Keratinocyte (primary cell): ENCODE measurements at regions not wholly inside any gene's neighbourhood (a gene's known extent, or its start where the extent isn't known, plus 50 kb on each side); places are given as distances from the start of the nearest gene placed in this dataset.

Experiments used
- DNase-seq: peaks from one replicate; pipeline ENCODE4 v3.0.0-alpha.2; 2011; ENCODE audit warnings: low read depth, missing footprints, low spot score
- FAIRE-seq: peaks from 2 replicates; lab custom pipeline; 2011; peaks lifted over from hg19 to GRCh38; lab: Jason Lieb, UNC
- H2AFZ ChIP-seq: 2 replicates; pipeline ENCODE4 v1.6.0; 2012; ENCODE audit warnings: low read length, control low read depth, inconsistent platforms; ENCODE audit not compliant: control insufficient read depth
- H3K27ac ChIP-seq: 2 replicates; pipeline ENCODE4 v1.5.1; 2011; ENCODE audit warnings: low read length; ENCODE audit not compliant: control insufficient read depth, insufficient read depth
- H3K27me3 ChIP-seq: 3 replicates; pipeline ENCODE4 v1.6.0; 2011; ENCODE audit warnings: low read length; ENCODE audit not compliant: control insufficient read depth, insufficient read depth; ENCODE audit errors: extremely low read depth
- H3K36me3 ChIP-seq, 2 experiments: 2 replicates in 1 of 2; 3 replicates in 1 of 2; pipeline ENCODE4 v1.5.1; 2011; ENCODE audit warnings: low read length in 2 of 2, mild to moderate bottlenecking in 1 of 2; ENCODE audit not compliant: control insufficient read depth in 2 of 2, insufficient read depth in 2 of 2; ENCODE audit errors: extremely low read depth in 1 of 2
- H3K4me1 ChIP-seq: 3 replicates; pipeline ENCODE4 v1.5.1; 2011; ENCODE audit warnings: low read length; ENCODE audit not compliant: control insufficient read depth, insufficient read depth; ENCODE audit errors: extremely low read depth
- H3K4me2 ChIP-seq: 3 replicates; pipeline ENCODE4 v1.6.0; 2011; ENCODE audit warnings: low read depth, low read length; ENCODE audit not compliant: control insufficient read depth, insufficient read depth; ENCODE audit errors: extremely low read depth
- H3K4me3 ChIP-seq, 3 experiments: fragments of 200-600 bp in 1 of 3; sonication (generic) in 1 of 3; 2 replicates in 2 of 3; 3 replicates in 1 of 3; pipeline ENCODE4 v1.5.1; 2011 to 2016; ENCODE audit warnings: low read length in 3 of 3, mild to moderate bottlenecking in 3 of 3, control low read depth in 2 of 3, inconsistent platforms in 1 of 3, low read depth in 1 of 3, mixed read lengths in 1 of 3, mixed run types in 1 of 3, moderate library complexity in 1 of 3; ENCODE audit not compliant: control insufficient read depth in 2 of 3, insufficient read depth in 2 of 3; ENCODE audit errors: extremely low read depth in 1 of 3
- H3K79me2 ChIP-seq: 2 replicates; pipeline ENCODE4 v1.6.0; 2012; ENCODE audit warnings: low read length; ENCODE audit not compliant: control insufficient read depth, insufficient read depth
- H3K9ac ChIP-seq: 3 replicates; pipeline ENCODE4 v1.6.0; 2011; ENCODE audit warnings: low read length; ENCODE audit not compliant: control insufficient read depth, insufficient read depth; ENCODE audit errors: extremely low read depth
- H3K9me1 ChIP-seq: 3 replicates; pipeline ENCODE4 v1.6.0; 2011; ENCODE audit warnings: low read length; ENCODE audit not compliant: control insufficient read depth, insufficient read depth; ENCODE audit errors: extremely low read depth
- H3K9me3 ChIP-seq: 2 replicates; pipeline ENCODE4 v1.5.1; 2012; ENCODE audit warnings: low read depth, low read length; ENCODE audit not compliant: control insufficient read depth
- H4K20me1 ChIP-seq: 3 replicates; pipeline ENCODE4 v1.6.0; 2011; ENCODE audit warnings: low read length; ENCODE audit not compliant: control insufficient read depth, insufficient read depth; ENCODE audit errors: extremely low read depth
- CTCF ChIP-seq, 3 experiments: IDR thresholded peaks in 1 of 3; conservative IDR thresholded peaks in 1 of 3; optimal IDR thresholded peaks in 1 of 3; 2 replicates in 2 of 3; 3 replicates in 1 of 3; pipeline versions ENCODE3 to v1.5.1; 2011; ENCODE audit warnings: low read length in 3 of 3, mild to moderate bottlenecking in 3 of 3, moderate library complexity in 2 of 3, control low read depth in 1 of 3, inconsistent platforms in 1 of 3; ENCODE audit not compliant: insufficient read depth in 2 of 3; ENCODE audit errors: extremely low read depth in 1 of 3
- EZH2 ChIP-seq: IDR thresholded peaks from one replicate; pipeline ENCODE4 v1.6.1; 2012; ENCODE audit warnings: inconsistent platforms, mild to moderate bottlenecking, low read length, moderate library complexity
- dilution Hi-C: fragments of 300-500 bp; cut with MboI; formaldehyde crosslinking; loops from one replicate; pipeline ENCODE4 v1.7.0; 2020; ENCODE audit warnings: low sequenced_read_pairs; ENCODE audit not compliant: extremely low pct_ligation_motif_present

GRCh38 chr17:62868723-62869122, 60.6 kb upstream of the MARCHF10 start:
- H3K27ac ChIP-seq = no peak overlapping the region
- no peaks in the 10 kb centered on the region for H3K9me1 ChIP-seq
- no peaks in the 10 kb centered on the region for H3K36me3 ChIP-seq
- peaks cover 3% of the 10 kb centered on the region for H3K27me3 ChIP-seq
- no peak overlapping the region for H3K4me3 ChIP-seq
- no peak for FAIRE-seq
- dilution Hi-C loops = no loop called here
- DNase-seq = no peak
- H2AFZ ChIP-seq = no peak overlapping the region
- no peak for TF ChIP-seq CTCF (optimal IDR thresholded peaks at IDR 0.05 in 1 of 3, IDR thresholded peaks at IDR 0.05 in 1 of 3, conservative IDR thresholded peaks at IDR 0.05 in 1 of 3; ENCODE audit: extremely low read depth in 1 of 3, insufficient read depth in 2 of 3, low read length in 3 of 3)
- TF ChIP-seq EZH2 = no peak
- H3K4me1 ChIP-seq = no peaks in the 10 kb centered on the region
- no peaks in the 10 kb centered on the region for H3K9me3 ChIP-seq
- H4K20me1 ChIP-seq = no peaks in the 10 kb centered on the region
- H3K4me2 ChIP-seq = no peak overlapping the region
- no peaks in the 10 kb centered on the region for H3K79me2 ChIP-seq
- no peak overlapping the region for H3K9ac ChIP-seq

GRCh38 chr17:62868008-62868407, 59.9 kb upstream of the MARCHF10 start:
- FAIRE-seq (no peak), DNase-seq (no peak)
- no peaks in the 10 kb centered on the region for H3K9me1 ChIP-seq
- H2AFZ ChIP-seq = no peak overlapping the region
- H3K4me1 ChIP-seq = no peaks in the 10 kb centered on the region
- H3K9me3 ChIP-seq = no peaks in the 10 kb centered on the region
- peaks cover 3% of the 10 kb centered on the region for H3K27me3 ChIP-seq
- dilution Hi-C loops = no loop called here
- H3K4me2 ChIP-seq = no peak overlapping the region
- H3K9ac ChIP-seq = no peak overlapping the region
- H3K79me2 ChIP-seq = no peaks in the 10 kb centered on the region
- H3K4me3 ChIP-seq = no peak overlapping the region
- H4K20me1 ChIP-seq = no peaks in the 10 kb centered on the region
- no peaks in the 10 kb centered on the region for H3K36me3 ChIP-seq
- TF ChIP-seq CTCF (optimal IDR thresholded peaks at IDR 0.05 in 1 of 3, IDR thresholded peaks at IDR 0.05 in 1 of 3, conservative IDR thresholded peaks at IDR 0.05 in 1 of 3; ENCODE audit: extremely low read depth in 1 of 3, insufficient read depth in 2 of 3, low read length in 3 of 3) = no peak
- TF ChIP-seq EZH2 = no peak
- H3K27ac ChIP-seq = no peak overlapping the region
